ENCODE measurements at regions not wholly inside any gene's neighbourhood (a gene's known extent, or its start where the extent isn't known, plus 50 kb on each side); places are given as distances from the start of the nearest gene placed in this dataset.

DNA sequence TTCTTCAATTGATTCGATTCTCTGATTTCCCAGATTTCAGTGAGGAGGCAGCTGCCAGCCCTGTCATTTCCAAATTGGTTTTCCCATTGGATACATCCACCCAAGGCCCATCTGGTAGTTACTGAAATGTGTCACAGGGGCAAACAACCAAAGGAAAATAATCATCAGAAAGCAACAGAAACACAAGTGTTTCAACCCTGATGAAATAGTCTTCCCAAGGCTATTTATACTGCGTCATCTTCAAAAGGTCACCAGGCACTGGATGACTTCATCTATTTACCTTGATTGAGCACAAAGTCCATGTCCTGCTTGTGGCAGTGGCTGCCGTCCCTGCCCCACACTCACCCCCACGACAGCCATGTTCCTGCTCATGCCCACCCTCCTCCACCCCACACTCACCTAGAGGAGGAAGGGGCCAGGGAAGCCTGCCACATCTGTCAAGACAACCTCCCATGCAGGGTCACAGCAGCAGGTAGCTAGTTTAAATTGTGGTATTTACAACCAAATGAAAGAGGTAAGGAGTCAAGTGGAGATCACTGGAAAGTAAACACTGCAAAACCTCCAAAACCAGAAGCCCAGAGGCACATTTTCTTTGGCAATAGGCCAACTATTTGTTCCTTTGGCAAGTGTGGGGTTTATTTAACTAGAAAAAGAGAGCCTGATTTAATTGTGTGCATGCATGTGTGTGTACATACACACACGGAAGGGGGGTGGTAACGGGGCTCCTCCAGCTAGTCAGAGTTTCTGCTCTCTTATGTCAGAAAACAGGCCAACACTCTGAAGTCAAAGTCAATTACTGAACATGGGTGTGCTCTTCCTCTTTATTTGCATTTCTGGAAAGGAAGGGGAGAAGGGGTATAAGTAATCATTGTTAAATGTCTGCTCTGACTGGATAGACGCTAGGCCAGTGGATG is 49.5 kb upstream of the RAB4A start (continued):
- peak; percentile 32; the same call in 1 of the 2 replicates for TF ChIP-seq MEIS1 (CRISPR knock-in tag; IDR thresholded peaks at IDR 0.05; ENCODE audit: borderline replicate concordance)
- TF ChIP-seq SMAD9 (CRISPR knock-in tag; IDR thresholded peaks at IDR 0.05) = no peak
- TF ChIP-seq AHR (CRISPR knock-in tag; IDR thresholded peaks at IDR 0.05) = peak; percentile 63; the same call in 1 of the 2 replicates
- TF ChIP-seq TEAD3 (CRISPR knock-in tag; optimal IDR thresholded peaks at IDR 0.05; ENCODE audit: borderline replicate concordance) = peak; percentile 80
- TF ChIP-seq FOXO1 (CRISPR knock-in tag; IDR thresholded peaks at IDR 0.05) = peak; percentile 95
- TF ChIP-seq, protein P1, sequence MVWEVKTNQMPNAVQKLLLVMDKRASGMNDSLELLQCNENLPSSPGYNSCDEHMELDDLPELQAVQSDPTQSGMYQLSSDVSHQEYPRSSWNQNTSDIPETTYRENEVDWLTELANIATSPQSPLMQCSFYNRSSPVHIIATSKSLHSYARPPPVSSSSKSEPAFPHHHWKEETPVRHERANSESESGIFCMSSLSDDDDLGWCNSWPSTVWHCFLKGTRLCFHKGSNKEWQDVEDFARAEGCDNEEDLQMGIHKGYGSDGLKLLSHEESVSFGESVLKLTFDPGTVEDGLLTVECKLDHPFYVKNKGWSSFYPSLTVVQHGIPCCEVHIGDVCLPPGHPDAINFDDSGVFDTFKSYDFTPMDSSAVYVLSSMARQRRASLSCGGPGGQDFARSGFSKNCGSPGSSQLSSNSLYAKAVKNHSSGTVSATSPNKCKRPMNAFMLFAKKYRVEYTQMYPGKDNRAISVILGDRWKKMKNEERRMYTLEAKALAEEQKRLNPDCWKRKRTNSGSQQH (CRISPR knock-in tag; IDR thresholded peaks at IDR 0.05; ENCODE audit: low read depth) = no peak
- TF ChIP-seq ZNF205 (CRISPR knock-in tag; IDR thresholded peaks at IDR 0.05) = no peak; the same call in 1 of the 2 replicates
- TF ChIP-seq, protein P2, sequence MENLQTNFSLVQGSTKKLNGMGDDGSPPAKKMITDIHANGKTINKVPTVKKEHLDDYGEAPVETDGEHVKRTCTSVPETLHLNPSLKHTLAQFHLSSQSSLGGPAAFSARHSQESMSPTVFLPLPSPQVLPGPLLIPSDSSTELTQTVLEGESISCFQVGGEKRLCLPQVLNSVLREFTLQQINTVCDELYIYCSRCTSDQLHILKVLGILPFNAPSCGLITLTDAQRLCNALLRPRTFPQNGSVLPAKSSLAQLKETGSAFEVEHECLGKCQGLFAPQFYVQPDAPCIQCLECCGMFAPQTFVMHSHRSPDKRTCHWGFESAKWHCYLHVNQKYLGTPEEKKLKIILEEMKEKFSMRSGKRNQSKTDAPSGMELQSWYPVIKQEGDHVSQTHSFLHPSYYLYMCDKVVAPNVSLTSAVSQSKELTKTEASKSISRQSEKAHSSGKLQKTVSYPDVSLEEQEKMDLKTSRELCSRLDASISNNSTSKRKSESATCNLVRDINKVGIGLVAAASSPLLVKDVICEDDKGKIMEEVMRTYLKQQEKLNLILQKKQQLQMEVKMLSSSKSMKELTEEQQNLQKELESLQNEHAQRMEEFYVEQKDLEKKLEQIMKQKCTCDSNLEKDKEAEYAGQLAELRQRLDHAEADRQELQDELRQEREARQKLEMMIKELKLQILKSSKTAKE (CRISPR knock-in tag; IDR thresholded peaks at IDR 0.05; ENCODE audit: borderline replicate concordance) = peak; percentile 84
- 0 out of 2 replicates have a peak, but pooled peaks have one; percentile 20 for TF ChIP-seq KDM5A (IDR thresholded peaks at IDR 0.05; ENCODE audit: borderline replicate concordance, low read length)
- TF ChIP-seq BCL6 (CRISPR knock-in tag; IDR thresholded peaks at IDR 0.05) = peak; percentile 80
- TF ChIP-seq, protein P3, sequence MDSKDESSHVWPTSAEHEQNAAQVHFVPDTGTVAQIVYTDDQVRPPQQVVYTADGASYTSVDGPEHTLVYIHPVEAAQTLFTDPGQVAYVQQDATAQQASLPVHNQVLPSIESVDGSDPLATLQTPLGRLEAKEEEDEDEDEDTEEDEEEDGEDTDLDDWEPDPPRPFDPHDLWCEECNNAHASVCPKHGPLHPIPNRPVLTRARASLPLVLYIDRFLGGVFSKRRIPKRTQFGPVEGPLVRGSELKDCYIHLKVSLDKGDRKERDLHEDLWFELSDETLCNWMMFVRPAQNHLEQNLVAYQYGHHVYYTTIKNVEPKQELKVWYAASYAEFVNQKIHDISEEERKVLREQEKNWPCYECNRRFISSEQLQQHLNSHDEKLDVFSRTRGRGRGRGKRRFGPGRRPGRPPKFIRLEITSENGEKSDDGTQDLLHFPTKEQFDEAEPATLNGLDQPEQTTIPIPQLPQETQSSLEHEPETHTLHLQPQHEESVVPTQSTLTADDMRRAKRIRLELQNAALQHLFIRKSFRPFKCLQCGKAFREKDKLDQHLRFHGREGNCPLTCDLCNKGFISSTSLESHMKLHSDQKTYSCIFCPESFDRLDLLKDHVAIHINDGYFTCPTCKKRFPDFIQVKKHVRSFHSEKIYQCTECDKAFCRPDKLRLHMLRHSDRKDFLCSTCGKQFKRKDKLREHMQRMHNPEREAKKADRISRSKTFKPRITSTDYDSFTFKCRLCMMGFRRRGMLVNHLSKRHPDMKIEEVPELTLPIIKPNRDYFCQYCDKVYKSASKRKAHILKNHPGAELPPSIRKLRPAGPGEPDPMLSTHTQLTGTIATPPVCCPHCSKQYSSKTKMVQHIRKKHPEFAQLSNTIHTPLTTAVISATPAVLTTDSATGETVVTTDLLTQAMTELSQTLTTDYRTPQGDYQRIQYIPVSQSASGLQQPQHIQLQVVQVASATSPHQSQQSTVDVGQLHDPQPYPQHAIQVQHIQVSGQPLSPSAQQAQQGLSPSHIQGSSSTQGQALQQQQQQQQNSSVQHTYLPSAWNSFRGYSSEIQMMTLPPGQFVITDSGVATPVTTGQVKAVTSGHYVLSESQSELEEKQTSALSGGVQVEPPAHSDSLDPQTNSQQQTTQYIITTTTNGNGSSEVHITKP (CRISPR knock-in tag; IDR thresholded peaks at IDR 0.05; ENCODE audit: low read depth) = peak; percentile 60; the same call in 1 of the 2 replicates
- TF ChIP-seq PHF21A (CRISPR knock-in tag; IDR thresholded peaks at IDR 0.05) = peak; percentile 85
- TF ChIP-seq GPN1 (CRISPR knock-in tag; IDR thresholded peaks at IDR 0.05; ENCODE audit: borderline replicate concordance) = no peak
- TF ChIP-seq HDAC1 (CRISPR knock-in tag; IDR thresholded peaks at IDR 0.05) = peak; percentile 90
- TF ChIP-seq KLF12 (CRISPR knock-in tag; IDR thresholded peaks at IDR 0.05; ENCODE audit: borderline replicate concordance) = peak; percentile 19; the same call in 1 of the 2 replicates
- no peak for TF ChIP-seq ZZZ3 (CRISPR knock-in tag; IDR thresholded peaks at IDR 0.05; ENCODE audit: borderline replicate concordance)
- peak; percentile 91 for TF ChIP-seq NR2F6 (IDR thresholded peaks at IDR 0.05)
- peak; percentile 93 for TF ChIP-seq NR2F6 (CRISPR knock-in tag; IDR thresholded peaks at IDR 0.05)
- no peak for TF ChIP-seq AFF4 (CRISPR knock-in tag; IDR thresholded peaks at IDR 0.05)

Measured in HepG2 (cell line).